Activated CD4-positive, alpha-beta T cell treated with anti-CD3 and anti-CD28 coated beads, Interleukin-2, amount 10 ng/mL, durations not matched to agents 7 days and 5 days (primary cell): ENCODE measurements at regions not wholly inside any gene's neighbourhood (a gene's known extent, or its start where the extent isn't known, plus 50 kb on each side); places are given as distances from the start of the nearest gene placed in this dataset.

ENCODE experiments used
- CTCF ChIA-PET: fragments of 350-600 bp; sonication (Branson Sonifier 250); formaldehyde crosslinking; loops from one replicate; lab custom pipeline; 2021; ENCODE audit warnings: antibody characterized with exemption; lab: Charles Lee
- POLR2A ChIA-PET: fragments of 350-600 bp; sonication (Branson Sonifier 250); formaldehyde crosslinking; loops from one replicate; lab custom pipeline; 2021; ENCODE audit warnings: antibody characterized with exemption; lab: Charles Lee
- DNase-seq: peaks from one replicate; pipeline ENCODE4 v3.0.0-alpha.2; 2020
- H3K27ac Mint-ChIP-seq: one replicate; pipeline ENCODE4 v1.8.0; 2021; ENCODE audit warnings: mild to moderate bottlenecking, moderate library complexity, mixed read lengths
- H3K27me3 Mint-ChIP-seq: one replicate; pipeline ENCODE4 v1.8.0; 2021; ENCODE audit warnings: mixed read lengths
- H3K36me3 Mint-ChIP-seq: one replicate; pipeline ENCODE4 v1.8.0; 2021; ENCODE audit warnings: low read depth, mixed read lengths
- H3K4me1 Mint-ChIP-seq: one replicate; pipeline ENCODE4 v1.8.0; 2021; ENCODE audit warnings: mixed read lengths
- H3K4me3 Mint-ChIP-seq: one replicate; pipeline ENCODE4 v1.8.0; 2021; ENCODE audit warnings: mild to moderate bottlenecking, moderate library complexity, mixed read lengths
- H3K9me3 Mint-ChIP-seq: one replicate; pipeline ENCODE4 v1.8.0; 2021; ENCODE audit warnings: mixed read lengths

GRCh38 chr3:118548434-118548833 is 486.2 kb downstream of the IGSF11 start:
- Mint-ChIP-seq H3K27me3 (no peaks in the 10 kb centered on the region), H3K4me1 (no peaks in the 10 kb centered on the region), H3K4me3 (no peak overlapping the region), H3K9me3 (no peaks in the 10 kb centered on the region), H3K36me3 (no peaks in the 10 kb centered on the region), H3K27ac (no peak overlapping the region)
- POLR2A ChIA-PET, result no interaction called here
- CTCF ChIA-PET, result no interaction called here
- DNase-seq, result no peak

DNA sequence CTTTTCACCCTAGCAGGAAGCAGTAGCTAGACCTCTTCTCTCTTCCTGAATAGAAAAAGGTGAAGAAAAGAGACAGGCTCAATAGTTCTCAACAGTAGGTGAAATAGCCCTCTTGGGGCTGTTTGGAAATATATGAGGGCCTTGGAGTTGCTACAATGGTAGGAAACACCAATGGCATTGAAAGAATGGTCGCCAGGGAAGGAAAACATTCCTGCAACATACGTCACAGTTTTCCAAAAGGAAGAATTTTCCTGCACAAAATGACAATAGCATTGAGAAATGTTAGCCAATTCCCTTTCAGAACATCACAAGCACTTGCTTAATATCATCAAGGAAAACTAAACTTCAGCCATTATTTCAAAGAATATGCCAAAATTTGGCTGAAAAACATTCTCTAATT is 484.5 kb downstream of the IGSF11 start:
- no peak for DNase-seq
- H3K4me3 Mint-ChIP-seq, result no peak overlapping the region
- no peaks in the 10 kb centered on the region for H3K9me3 Mint-ChIP-seq
- H3K27me3 Mint-ChIP-seq, result no peaks in the 10 kb centered on the region
- ChIA-PET POLR2A (no interaction called here), CTCF (no interaction called here)
- no peaks in the 10 kb centered on the region for H3K4me1 Mint-ChIP-seq
- no peaks in the 10 kb centered on the region for H3K36me3 Mint-ChIP-seq
- no peak overlapping the region for H3K27ac Mint-ChIP-seq

- POLR2A ChIA-PET, result no interaction called here
- Mint-ChIP-seq H3K36me3 (no peaks in the 10 kb centered on the region), H3K4me3 (no peak overlapping the region), H3K27ac (no peak overlapping the region), H3K27me3 (no peaks in the 10 kb centered on the region), H3K4me1 (no peaks in the 10 kb centered on the region), H3K9me3 (no peaks in the 10 kb centered on the region)
- DNase-seq, result no peak
- CTCF ChIA-PET, result no interaction called here
Observed at GRCh38 chr3:118550556-118550955, 484.1 kb downstream of the IGSF11 start.

- Mint-ChIP-seq H3K27ac (no peak overlapping the region), H3K4me1 (no peaks in the 10 kb centered on the region), H3K36me3 (no peaks in the 10 kb centered on the region), H3K27me3 (no peaks in the 10 kb centered on the region), H3K9me3 (no peaks in the 10 kb centered on the region), H3K4me3 (no peak overlapping the region)
- CTCF ChIA-PET, result no interaction called here
- no peak for DNase-seq
- POLR2A ChIA-PET, result no interaction called here
Observed at GRCh38 chr3:118554148-118554838, 480.4 kb downstream of the IGSF11 start.

- Mint-ChIP-seq H3K27ac (no peak overlapping the region), H3K27me3 (no peaks in the 10 kb centered on the region), H3K4me3 (no peak overlapping the region), H3K9me3 (no peaks in the 10 kb centered on the region), H3K36me3 (no peaks in the 10 kb centered on the region), H3K4me1 (no peaks in the 10 kb centered on the region)
- ChIA-PET POLR2A (no interaction called here), CTCF (no interaction called here)
- DNase-seq, result no peak
Observed at GRCh38 chr3:118556983-118557382, 477.7 kb downstream of the IGSF11 start.

- ChIA-PET CTCF (no interaction called here), POLR2A (no interaction called here)
- Mint-ChIP-seq H3K9me3 (no peaks in the 10 kb centered on the region), H3K4me3 (no peak overlapping the region), H3K27me3 (no peaks in the 10 kb centered on the region), H3K27ac (no peak overlapping the region), H3K4me1 (no peaks in the 10 kb centered on the region), H3K36me3 (no peaks in the 10 kb centered on the region)
- no peak for DNase-seq
Observed at GRCh38 chr3:118557513-118557912, 477.1 kb downstream of the IGSF11 start.

- ChIA-PET POLR2A (no interaction called here), CTCF (no interaction called here)
- Mint-ChIP-seq H3K27ac (no peak overlapping the region), H3K4me1 (no peaks in the 10 kb centered on the region), H3K9me3 (no peaks in the 10 kb centered on the region), H3K4me3 (no peak overlapping the region), H3K36me3 (no peaks in the 10 kb centered on the region), H3K27me3 (no peaks in the 10 kb centered on the region)
- no peak for DNase-seq
Observed at GRCh38 chr3:118559286-118559685, 475.4 kb downstream of the IGSF11 start.

GRCh38 chr3:118564800-118565199 is 469.8 kb downstream of the IGSF11 start:
- H3K36me3 Mint-ChIP-seq, result no peaks in the 10 kb centered on the region
- no peak overlapping the region for H3K27ac Mint-ChIP-seq
- CTCF ChIA-PET, result no interaction called here
- H3K27me3 Mint-ChIP-seq, result no peaks in the 10 kb centered on the region
- H3K4me1 Mint-ChIP-seq, result no peaks in the 10 kb centered on the region
- POLR2A ChIA-PET, result no interaction called here
- no peak for DNase-seq
- no peak overlapping the region for H3K4me3 Mint-ChIP-seq
- H3K9me3 Mint-ChIP-seq, result peaks cover 4% of the 10 kb centered on the region

- H3K36me3 Mint-ChIP-seq, result no peaks in the 10 kb centered on the region
- no peaks in the 10 kb centered on the region for H3K4me1 Mint-ChIP-seq
- H3K4me3 Mint-ChIP-seq, result no peak overlapping the region
- H3K9me3 Mint-ChIP-seq, result peaks cover 9% of the 10 kb centered on the region
- CTCF ChIA-PET, result no interaction called here
- POLR2A ChIA-PET, result no interaction called here
- H3K27ac Mint-ChIP-seq, result no peak overlapping the region
- no peak for DNase-seq
- no peaks in the 10 kb centered on the region for H3K27me3 Mint-ChIP-seq
Observed at GRCh38 chr3:118573912-118574311, 460.7 kb downstream of the IGSF11 start.

- POLR2A ChIA-PET, result no interaction called here
- no peak overlapping the region for H3K4me3 Mint-ChIP-seq
- no peaks in the 10 kb centered on the region for H3K9me3 Mint-ChIP-seq
- CTCF ChIA-PET, result no interaction called here
- no peaks in the 10 kb centered on the region for H3K4me1 Mint-ChIP-seq
- no peak for DNase-seq
- H3K36me3 Mint-ChIP-seq, result no peaks in the 10 kb centered on the region
- H3K27ac Mint-ChIP-seq, result no peak overlapping the region
- no peaks in the 10 kb centered on the region for H3K27me3 Mint-ChIP-seq
Observed at GRCh38 chr3:118577055-118577777, 457.4 kb downstream of the IGSF11 start.

- Mint-ChIP-seq H3K36me3 (no peaks in the 10 kb centered on the region), H3K27me3 (no peaks in the 10 kb centered on the region), H3K4me3 (no peak overlapping the region), H3K9me3 (no peaks in the 10 kb centered on the region), H3K27ac (no peak overlapping the region), H3K4me1 (no peaks in the 10 kb centered on the region)
- no peak for DNase-seq
- ChIA-PET CTCF (no interaction called here), POLR2A (no interaction called here)
Observed at GRCh38 chr3:118578559-118578958, 456.1 kb downstream of the IGSF11 start.

- no peak overlapping the region for H3K27ac Mint-ChIP-seq
- no peaks in the 10 kb centered on the region for H3K27me3 Mint-ChIP-seq
- CTCF ChIA-PET, result no interaction called here
- H3K9me3 Mint-ChIP-seq, result no peaks in the 10 kb centered on the region
- H3K4me1 Mint-ChIP-seq, result no peaks in the 10 kb centered on the region
- no peaks in the 10 kb centered on the region for H3K36me3 Mint-ChIP-seq
- POLR2A ChIA-PET, result no interaction called here
- no peak for DNase-seq
- no peak overlapping the region for H3K4me3 Mint-ChIP-seq
Observed at GRCh38 chr3:118587037-118587741, 447.5 kb downstream of the IGSF11 start.

DNA sequence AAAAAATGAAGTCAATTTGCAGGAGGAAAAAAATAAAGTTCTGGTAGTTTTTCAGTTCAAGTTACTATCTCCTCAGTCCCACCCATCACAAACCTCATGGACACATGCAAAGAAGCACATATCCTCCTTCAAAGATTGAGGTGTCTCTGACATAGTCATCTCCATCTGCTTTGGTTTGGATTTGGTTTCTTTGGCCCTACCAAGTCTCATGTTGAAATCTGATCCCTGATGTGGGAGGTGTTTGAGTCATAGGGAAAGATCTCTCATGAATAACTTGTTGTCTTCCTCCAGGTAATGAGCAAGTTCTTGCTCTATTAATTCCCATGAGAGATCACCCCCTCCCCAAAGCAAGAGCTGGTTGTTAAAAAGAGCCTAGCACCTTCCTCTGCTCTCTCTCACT is 446.8 kb downstream of the IGSF11 start:
- Mint-ChIP-seq H3K36me3 (no peaks in the 10 kb centered on the region), H3K4me1 (no peaks in the 10 kb centered on the region), H3K9me3 (no peaks in the 10 kb centered on the region), H3K4me3 (no peak overlapping the region), H3K27me3 (no peaks in the 10 kb centered on the region), H3K27ac (no peak overlapping the region)
- POLR2A ChIA-PET, result no interaction called here
- CTCF ChIA-PET, result no interaction called here
- DNase-seq, result no peak
